CD4-positive, alpha-beta T cell treated with Interleukin-10 for 1 hour (primary cell): ENCODE measurements at regions not wholly inside any gene's neighbourhood (a gene's known extent, or its start where the extent isn't known, plus 50 kb on each side); places are given as distances from the start of the nearest gene placed in this dataset.

Experiments
- DNase-seq: peaks from one replicate; pipeline ENCODE4 v3.0.0-alpha.2; 2020

DNA sequence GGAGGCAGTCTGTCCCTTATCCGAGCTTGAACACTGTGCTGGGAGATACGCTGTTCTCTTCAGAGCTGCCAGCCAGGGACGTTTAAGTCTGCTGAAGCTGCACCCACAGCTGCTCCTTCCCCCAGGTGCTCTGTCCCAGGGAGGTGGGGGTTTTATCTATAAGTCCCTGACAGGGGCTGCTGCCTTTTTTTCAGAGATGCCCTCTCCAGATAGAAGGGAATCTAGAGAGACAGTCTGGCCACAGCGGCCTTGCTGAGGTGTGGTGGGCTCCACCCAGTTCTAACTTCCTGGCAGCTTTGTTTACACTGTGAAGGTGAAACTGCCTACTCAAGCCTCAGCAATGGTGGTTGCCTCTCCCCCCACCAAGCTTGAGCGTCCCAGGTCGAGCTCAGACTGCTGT, 319.9 kb upstream of the GRM7 start:
- no peak for DNase-seq

DNA sequence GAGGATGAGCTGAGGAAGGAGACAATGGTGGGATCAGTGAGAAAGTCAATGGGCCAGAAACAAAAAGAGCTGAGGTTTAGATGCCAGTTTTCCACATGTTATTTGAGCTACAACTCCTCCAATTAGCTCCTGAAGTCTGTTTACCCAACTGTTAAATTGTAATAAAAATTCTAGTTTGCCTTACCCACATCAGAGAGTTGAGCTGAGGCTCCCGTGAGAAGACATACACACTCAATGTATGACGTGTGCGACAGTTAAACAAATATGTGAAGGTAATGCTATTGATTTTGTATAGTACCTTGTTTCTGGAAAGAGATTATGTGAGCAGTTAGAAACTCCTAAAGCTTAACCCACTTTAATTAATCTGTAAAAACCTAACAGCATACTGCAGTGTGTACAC, 318.1 kb upstream of the GRM7 start:
- DNase-seq = no peak

DNA sequence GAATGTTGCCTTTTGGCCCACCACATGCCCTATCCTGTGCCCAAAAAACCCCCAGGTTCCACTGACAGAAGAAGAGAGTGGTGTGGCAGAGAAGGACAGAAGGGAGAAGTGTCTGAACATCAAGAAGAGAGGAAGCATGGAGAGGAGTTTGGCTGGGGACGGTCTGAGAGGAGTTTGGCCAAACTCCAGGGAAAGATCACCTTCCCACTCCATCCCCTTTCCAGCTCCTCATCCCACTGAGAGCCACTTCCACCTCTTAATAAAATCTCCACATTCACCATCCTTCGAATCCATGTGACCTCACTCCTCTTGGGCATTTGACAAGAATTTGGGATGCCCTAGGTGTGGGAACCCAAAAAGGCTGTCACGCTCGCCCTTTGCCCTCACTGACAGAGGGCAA, 311.6 kb upstream of the GRM7 start:
- no peak for DNase-seq

DNA sequence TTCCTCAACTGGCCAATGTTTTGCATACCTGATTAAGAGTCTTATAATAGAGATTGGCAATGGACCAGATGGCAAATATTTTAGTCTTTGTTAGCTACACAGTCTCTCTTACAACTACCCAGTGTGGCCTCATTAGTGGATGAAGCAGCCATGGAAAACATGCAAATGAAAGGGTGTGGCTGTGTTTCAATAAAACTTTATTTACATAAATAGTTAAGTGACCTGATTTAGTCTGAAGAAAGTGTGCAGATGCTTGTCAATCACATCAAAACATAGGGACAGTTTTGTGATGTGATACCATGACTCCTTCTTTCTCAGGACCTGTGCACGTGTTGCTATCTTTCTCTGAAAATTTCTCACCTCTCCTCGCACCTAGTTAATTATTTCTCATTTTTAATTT, 309.8 kb upstream of the GRM7 start:
- no peak for DNase-seq

DNA sequence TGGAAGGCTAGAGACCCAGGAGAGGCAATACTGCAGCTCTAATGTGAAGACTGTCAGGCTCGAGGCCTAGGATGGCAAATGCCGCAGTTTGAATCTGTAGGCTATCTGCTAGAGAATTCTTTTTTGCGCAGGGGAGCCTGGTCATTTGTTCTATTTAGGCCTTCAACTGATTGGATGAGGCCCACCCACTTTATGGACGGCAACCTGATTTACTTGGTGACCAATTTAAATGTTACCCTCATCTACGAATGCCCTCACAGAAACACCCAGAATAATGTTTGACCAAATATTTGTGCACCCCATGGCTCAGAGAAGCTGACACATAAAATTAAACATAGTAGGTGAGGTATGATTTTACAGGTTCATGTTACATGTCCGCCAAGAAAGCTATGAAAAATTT, 300.7 kb upstream of the GRM7 start:
- DNase-seq = no peak

DNA sequence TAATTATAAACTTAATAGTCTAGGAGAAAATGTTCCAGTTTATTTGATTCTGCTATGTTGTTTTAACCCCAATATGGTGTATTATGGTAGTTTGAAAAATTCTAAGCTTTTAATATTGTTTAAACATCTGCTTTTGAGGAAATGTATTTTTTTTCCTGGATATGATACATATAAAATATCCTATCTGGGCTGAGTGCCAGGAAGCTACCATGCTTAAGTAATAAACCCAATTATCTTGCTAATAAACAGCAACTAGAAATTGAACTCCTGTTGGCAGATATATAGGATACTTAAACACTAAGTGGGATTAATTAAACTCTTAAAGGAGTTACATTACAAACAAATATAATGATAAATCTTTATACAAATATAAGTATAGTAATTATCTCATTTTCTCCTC, 293.7 kb upstream of the GRM7 start:
- DNase-seq = no peak

DNA sequence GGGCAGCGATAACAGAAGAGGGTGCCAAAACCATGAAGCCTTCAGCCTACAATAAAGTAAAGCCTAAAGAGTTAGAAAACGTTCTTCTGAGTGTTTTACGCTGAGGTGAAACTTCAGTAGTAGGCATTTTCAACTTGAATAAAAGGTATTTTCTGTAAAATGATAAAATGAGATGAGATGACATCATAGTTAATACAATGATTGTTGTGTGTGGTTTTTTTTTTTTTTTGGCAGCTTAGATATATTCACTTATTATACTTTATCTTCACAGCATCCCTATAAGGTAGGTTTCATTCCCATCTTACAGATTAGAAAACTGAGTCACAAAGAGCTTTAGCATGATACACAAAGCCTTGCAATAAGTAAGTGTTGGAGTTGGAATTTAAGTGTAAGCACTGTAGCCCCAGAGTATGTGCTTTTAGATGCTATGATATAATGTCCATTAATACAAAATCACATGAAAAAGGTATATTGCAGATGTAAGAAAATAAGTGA, 291.9 kb upstream of the GRM7 start:
- DNase-seq = no peak

DNA sequence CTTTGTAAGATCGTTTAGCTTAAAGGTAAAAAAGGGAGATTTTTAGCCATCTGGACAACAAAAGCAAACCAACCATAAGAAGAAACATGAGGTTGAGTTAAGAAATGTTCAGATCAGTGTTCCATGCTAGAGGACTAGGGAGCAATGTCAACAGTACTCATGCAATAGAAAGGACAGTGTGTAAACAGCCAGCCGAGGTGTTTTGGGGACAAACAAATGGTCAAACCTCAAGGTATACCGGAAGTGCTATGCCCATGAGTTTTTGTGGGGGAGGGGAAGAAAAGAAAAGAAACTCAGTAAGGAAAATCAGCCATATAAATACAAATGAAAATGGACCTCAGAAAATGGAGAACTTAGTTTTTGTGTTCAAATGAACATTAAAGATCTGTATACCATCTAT, 289.5 kb upstream of the GRM7 start:
- no peak for DNase-seq

DNA sequence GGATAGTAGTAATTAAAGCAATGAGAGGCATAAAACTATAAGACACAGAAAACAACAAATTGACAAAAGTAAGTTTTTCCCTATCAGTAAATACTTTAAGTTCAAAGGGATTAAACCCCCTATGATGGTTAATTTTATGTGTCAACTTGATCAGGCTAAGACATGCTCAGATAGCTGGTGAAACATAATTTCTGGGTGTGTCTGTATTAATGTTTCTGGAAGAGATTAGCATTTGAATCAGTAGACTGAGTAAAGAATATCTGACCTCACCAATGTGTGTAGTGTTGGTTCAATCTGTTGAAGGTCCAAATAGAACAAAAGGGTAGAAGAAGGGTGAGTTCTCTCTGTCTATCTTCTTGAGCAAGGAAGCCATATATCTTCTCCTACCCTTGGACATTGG, 283.3 kb upstream of the GRM7 start:
- DNase-seq = no peak

DNA sequence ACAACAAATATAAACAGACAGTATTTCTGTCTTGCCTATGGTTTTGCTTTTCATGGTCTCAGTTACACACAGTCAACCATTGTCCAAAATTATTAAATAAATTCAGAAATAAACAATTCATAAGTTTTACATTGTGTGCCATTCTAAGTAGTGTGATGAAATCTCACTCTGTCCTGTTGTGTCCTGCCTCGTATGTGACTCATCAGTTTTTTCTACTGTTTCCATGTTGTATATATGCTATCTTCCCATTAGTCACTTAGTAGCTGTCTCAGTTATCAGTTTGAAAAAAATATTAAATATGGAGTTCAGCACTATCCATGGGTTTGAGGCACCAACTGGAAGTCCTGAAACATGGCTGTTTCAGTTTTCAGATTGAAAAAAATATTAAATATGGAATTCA, 282.4 kb upstream of the GRM7 start:
- DNase-seq = no peak

DNA sequence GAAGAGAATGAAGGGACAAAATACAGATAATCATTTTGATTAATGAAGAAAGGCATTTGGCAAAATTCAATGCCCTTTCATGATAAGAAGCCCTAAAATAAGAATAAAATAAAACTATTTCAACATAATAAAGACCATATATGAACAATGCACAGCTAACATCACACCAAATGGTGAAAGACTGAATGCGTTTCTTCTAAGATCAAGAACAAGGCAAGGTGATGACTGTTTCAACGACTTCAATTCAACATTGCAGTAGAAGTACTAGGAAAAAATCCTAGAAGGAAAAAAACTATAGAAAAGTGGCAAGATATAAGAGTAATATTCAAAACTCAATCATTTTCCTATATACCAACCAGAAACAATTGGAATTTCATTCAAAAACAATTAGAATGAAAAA, 280.1 kb upstream of the GRM7 start:
- DNase-seq = no peak

DNA sequence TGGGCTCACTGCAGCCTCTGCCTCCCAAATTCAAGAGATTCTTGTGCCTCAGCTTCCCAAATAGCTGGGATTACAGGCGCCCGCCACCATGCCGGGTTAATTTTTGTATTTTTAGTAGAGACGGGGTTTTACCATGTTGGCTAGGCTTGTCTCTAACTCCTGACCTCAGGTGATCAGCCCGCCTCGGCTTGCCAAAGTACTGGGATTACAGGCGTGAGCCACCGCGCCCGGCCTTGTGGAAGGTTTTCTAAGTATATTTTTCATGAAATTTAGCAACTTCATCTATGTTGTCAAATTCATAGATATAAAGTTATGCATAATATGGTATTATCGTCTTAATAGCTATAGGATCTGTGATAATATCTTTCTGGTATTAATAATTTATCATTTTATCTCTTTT, 275.6 kb upstream of the GRM7 start:
- no peak for DNase-seq

DNA sequence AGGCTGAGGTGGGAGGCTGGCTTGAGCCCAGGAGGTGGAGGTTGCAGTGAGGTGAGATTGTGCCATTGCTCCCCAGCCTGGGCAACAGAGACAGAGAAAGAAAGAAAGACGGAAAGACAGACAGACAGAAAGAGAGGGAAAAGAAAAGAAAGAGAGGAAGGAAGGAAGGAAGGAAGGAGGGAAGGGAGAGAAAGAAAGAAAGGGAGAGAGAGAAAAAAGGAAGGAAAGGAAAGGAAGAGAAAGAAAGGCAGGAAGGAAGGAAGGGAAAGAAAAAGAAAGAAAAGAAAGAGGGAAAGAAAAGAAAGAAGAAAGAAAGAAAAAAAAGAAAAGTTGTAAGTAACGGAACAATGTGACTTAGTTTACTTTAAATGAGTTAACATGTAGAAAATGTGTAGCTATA, 260.7 kb upstream of the GRM7 start:
- no peak for DNase-seq

DNA sequence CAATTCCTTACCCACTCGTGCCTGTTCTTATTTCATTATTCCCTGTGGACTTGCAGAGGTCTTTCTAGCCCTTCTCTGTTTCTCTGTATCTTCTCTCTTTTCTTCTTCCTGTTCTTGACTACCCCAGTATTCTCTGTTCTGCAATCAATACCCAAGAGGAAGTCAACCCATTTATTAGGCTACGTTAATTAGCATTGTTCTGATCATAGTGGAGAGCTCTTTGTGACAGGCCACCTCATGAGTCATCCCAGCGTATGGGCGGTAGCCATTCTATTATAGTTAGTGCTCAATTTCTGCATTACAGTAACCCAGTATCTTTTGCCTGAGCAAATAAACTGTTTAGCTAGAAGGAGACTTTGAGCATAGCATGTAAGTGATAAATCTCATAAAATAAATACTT, 259.5 kb upstream of the GRM7 start:
- DNase-seq = no peak

DNA sequence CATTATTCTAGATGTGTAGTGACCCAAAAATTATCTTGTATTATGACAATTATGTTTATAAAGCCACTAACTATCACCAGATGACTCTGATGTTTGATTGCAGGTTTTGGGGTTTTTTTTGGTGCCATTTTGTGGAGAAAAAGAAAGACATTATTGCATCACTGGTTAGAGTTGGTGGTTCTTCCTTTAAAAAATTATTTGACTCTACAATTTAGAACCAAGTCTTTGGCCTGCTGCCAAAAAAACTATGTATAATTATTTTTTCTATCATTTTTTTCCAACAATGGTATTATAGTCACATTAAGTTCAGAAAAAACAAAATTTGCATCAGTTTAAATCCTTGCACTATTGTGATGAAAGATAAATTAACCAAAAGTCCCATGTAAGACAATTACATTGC, 258.6 kb upstream of the GRM7 start:
- no peak for DNase-seq

DNA sequence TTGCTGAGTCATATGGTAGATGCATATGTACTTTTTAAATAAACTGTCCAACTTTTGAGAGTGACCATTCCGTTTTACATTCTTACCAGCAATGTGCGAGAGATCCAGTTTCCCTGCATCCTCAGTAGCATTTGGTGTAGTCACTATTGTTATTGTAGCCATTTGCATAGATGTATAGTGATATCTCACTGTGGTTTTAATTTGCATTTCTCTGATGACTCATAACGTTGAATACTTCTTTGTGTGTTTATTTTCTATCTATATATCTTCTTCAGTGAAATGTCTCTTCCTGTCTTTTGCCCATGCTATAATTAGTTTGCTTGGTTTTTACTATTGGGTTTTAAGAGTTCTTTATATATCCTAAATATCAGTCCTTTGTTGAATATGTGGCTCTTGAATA, 255.7 kb upstream of the GRM7 start:
- no peak for DNase-seq

DNA sequence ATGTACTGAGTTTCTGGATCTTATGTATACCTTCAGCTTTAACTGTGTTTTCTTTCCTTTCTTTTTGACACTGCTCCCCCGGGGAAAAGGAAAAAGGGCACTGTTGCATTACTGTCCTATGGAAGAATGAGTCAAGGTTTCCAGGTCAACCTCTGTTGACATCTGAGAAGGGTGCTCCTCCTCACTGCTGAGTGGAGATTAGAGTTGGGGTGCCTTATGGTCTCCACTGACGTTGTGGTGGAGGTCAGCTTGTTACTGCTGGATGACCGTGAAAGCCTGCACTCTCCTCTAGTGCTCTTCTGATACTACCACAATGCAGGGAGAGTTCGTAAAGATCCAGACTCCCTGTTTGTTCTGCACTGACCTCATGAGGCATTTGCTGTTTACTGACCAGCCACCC, 252.1 kb upstream of the GRM7 start:
- no peak for DNase-seq

DNA sequence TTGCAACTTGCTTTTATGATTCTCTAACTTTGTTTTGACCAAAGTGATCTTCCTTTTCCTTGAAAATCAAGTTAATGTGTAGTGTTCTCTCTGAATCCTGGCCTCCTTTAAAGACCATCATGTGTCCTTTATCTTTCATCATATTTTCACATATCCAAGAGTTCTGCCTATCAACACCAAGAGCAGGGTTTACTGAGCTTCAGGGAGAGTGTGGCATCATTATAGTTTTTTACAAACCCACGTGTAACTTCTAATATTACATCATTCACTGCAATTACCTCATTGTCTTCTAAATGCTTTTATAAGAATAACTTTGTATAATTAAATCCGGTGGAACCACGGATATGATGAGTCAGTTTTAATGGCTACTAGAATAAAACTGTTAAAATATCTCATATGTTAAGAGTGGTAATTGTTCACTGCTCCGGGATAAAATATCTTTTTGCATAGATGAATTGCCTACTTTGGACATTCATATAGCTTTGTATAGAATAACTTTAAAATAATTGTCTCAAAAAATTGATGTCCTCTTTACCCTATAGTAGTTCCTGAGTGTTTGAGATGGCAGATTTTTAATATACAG, 248.8 kb upstream of the GRM7 start:
- no peak for DNase-seq

DNA sequence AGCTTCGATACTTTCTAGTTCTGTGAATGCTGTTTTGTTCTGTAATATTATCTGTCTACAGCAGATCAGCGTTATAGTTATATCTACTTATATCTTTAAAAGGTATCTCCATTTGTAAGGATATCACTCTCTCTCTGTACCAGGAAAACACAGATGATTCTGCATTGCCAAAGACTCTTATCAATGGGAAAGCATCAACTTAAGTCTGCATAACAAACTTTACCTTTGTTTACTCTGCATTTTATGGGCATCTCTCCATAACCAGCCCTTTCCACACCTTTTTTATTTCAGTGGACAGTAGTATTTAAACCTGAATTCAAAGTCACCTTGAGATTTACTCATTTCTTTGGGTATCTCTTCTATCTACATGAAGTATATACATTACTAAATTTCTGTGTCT, 238.7 kb upstream of the GRM7 start:
- DNase-seq = no peak

DNA sequence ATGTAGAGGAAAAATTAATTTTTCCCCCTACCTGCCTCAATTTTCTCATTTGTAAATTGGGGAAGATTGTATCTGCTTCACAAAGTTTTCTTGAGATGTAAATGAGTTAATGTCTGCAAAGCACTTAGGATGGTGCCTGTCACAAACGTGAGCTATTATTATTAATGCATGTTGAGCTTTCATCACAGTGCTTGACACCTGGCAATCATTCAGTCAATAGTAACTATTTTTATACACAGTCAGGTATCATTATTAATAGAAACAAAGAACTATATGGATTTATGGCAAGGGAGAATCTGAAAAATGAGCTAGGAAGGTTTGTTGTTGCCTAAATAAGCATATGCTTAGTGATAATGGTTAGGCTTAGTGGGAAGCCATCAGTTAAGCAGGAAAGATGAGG, 238.2 kb upstream of the GRM7 start:
- DNase-seq = no peak

DNA sequence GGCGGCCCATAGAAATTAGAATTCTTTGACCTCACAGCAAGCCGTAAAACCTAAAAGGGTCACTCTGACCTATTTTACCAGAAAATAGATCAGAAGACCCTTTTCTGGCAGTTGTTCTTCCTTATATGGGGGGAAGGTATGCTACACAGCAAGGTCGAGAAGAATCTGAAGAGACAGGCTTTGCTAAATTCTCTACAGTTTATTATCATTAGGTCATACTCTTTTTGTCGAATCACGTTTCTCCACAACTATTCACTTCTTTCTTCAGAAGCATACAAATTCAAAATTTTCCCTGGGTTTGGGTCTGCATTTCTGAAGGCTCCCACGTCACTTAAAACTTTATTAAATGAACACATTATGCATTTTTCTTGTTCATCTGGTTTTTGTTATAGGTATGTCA, 229.5 kb upstream of the GRM7 start:
- no peak for DNase-seq

DNA sequence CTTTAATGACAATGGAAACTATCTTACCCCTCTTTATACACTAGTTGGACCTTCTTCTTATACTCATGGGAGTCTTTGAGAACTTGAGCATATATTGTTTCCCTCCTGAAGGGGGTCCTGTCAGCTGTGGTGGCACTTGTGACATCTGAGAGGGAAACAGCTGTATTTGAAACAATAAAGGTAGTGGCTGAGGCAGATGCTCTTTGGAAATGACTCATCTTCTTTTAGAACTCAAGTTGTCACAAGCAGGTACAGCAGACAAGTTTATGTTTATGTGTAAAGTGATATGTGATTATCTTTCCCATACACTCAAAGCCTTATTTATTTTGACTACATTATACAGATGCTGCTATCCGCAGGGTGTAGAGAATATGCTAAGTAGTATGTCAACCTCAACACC, 220.0 kb upstream of the GRM7 start:
- no peak for DNase-seq

DNA sequence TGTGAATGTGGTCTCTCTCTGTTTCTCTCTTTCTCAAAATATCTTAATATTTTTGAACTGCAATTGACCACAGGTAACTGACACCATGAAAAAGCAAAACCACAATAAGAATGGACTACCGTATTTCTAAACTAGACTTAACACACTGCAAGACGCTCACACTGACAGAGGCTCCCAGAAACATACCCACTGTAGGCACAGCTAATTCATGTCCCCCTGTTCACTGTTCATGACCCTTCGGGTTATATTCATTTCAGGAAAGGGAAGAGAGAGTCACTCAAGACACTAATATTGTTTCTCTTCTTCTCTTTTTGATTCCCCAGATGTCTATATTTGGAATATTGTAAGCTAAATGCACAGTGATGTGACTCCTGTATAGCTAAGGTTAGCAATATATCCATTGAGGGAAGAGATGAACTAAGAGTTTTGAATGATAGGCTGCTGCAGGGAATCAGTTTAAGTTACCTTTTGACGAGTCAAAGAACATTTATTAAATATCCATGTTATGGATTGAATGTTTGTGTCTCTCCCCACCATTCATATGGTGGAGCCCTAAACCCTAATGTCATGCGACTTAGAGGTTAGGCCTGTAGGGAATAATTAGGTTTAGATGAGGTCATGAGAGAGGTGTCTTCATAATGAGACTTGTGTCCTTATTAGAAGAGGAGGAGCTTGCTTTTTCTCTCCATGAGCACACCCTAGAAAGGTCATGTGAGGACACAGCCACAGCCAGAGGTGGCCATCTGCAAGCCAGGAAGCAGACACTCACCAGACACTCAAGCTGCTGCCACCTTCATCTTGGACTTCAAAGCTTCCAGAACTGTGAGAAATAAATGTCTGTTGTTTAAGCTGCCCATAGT, 216.6 kb upstream of the GRM7 start:
- DNase-seq = no peak

DNA sequence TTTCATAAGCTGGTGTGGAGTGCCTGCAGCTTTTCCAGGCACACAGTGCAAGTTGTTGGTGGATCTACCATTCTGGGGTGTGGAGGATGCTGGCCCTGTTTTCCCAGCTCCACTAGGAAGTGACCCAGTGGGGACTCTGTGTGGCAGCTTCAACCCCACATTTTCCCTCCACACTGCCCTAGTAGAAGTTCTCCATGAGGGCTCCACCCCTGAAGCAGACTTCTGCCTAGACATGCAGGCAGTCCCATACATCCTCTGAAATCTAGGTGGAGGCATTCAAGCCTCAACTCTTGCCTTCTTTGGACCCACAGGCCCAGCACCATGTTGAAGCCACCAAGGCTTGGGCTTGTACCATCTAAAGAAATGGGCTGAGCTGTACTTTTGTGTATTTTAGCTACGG, 206.2 kb upstream of the GRM7 start:
- DNase-seq = no peak

DNA sequence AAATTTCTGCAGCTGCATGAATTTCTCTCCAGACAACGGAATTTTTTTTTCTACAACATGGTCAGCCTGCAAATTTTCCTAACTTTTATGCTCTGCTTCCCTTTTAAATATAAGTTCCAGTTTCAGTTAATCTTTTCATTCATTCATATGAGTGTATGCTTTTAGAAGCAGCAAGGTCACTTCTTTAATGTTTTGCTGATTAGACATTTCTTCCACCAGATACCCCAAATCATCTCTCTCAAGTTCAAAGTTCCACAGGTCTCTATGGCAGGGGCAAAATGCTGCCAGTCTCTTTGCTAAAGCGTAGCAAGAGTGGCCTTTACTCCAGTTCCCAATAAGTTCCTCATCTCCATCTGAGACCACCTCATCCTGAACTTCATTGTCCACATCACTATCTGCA, 205.6 kb upstream of the GRM7 start:
- no peak for DNase-seq
